GM23338 (cell line): ENCODE measurements at regions not wholly inside any gene's neighbourhood (a gene's known extent, or its start where the extent isn't known, plus 50 kb on each side); places are given as distances from the start of the nearest gene placed in this dataset.

ENCODE experiments used
- ATAC-seq: fragments of 200-7000 bp; cut with Tn5 transposase; 3 replicates; pipeline ENCODE4 v1.9.1; 2020
- DNase-seq: peaks from one replicate; pipeline ENCODE4 v3.0.0-alpha.2; 2015; ENCODE audit warnings: low spot score
- H2AFZ ChIP-seq: fragments of 200-600 bp; sonication (generic); 2 replicates; pipeline ENCODE4 v1.8.0; 2016; ENCODE audit warnings: antibody characterized with exemption, mild to moderate bottlenecking, moderate library complexity
- H3F3A ChIP-seq: fragments of 200-600 bp; sonication (generic); replicated peaks from 2 replicates; pipeline ENCODE4 v1.8.0; 2017; ENCODE audit warnings: antibody characterized with exemption, mixed run types, low read depth
- H3K27ac ChIP-seq: fragments of 200-600 bp; sonication (generic); 2 replicates; pipeline ENCODE4 v1.6.1; 2016; ENCODE audit warnings: low read depth
- H3K27me3 ChIP-seq: fragments of 200-600 bp; sonication (generic); 2 replicates; pipeline ENCODE4 v1.8.0; 2016; ENCODE audit warnings: mild to moderate bottlenecking, mixed run types, moderate library complexity; ENCODE audit not compliant: insufficient read depth
- H3K36me3 ChIP-seq: fragments of 200-600 bp; sonication (generic); 2 replicates; pipeline ENCODE4 v1.8.0; 2016; ENCODE audit warnings: mild to moderate bottlenecking; ENCODE audit not compliant: insufficient read depth
- H3K4me1 ChIP-seq: fragments of 200-600 bp; sonication (generic); 2 replicates; pipeline ENCODE4 v1.8.0; 2016; ENCODE audit warnings: mild to moderate bottlenecking, moderate library complexity; ENCODE audit not compliant: insufficient read depth
- H3K4me2 ChIP-seq: fragments of 200-600 bp; sonication (generic); 2 replicates; pipeline ENCODE4 v1.7.1; 2017; ENCODE audit warnings: mixed run types
- H3K4me3 ChIP-seq: fragments of 200-600 bp; sonication (generic); 2 replicates; pipeline ENCODE4 v1.6.1; 2016; ENCODE audit warnings: mixed run types
- H3K79me2 ChIP-seq: fragments of 200-600 bp; sonication (generic); replicated peaks from 2 replicates; pipeline ENCODE4 v1.8.0; 2017; ENCODE audit warnings: mild to moderate bottlenecking; ENCODE audit not compliant: insufficient read depth
- H3K9me2 ChIP-seq: fragments of 200-600 bp; sonication (generic); 2 replicates; pipeline ENCODE4 v1.8.0; 2017; ENCODE audit not compliant: insufficient read depth
- H4K20me1 ChIP-seq: fragments of 200-600 bp; sonication (generic); replicated peaks from 2 replicates; pipeline ENCODE4 v1.8.0; 2017; ENCODE audit warnings: mild to moderate bottlenecking; ENCODE audit not compliant: insufficient read depth
- H3K27ac Mint-ChIP-seq: 2 replicates; pipeline ENCODE4 v1.8.0; 2020; ENCODE audit warnings: inconsistent platforms, mild to moderate bottlenecking, moderate library complexity, mixed read lengths
- H3K27me3 Mint-ChIP-seq: 3 replicates; pipeline ENCODE4 v1.8.0; 2022; ENCODE audit warnings: low read depth, mild to moderate bottlenecking, moderate library complexity, mixed read lengths, inconsistent platforms; ENCODE audit not compliant: insufficient read depth, poor library complexity
- H3K36me3 Mint-ChIP-seq: 3 replicates; pipeline ENCODE4 v1.8.0; 2021; ENCODE audit warnings: low read depth, mild to moderate bottlenecking, inconsistent platforms, moderate library complexity, mixed read lengths
- H3K4me1 Mint-ChIP-seq: 3 replicates; pipeline ENCODE4 v1.8.0; 2020; ENCODE audit warnings: mild to moderate bottlenecking, inconsistent platforms, mixed read lengths
- H3K4me3 Mint-ChIP-seq: 3 replicates; pipeline ENCODE4 v1.8.0; 2021; ENCODE audit warnings: moderate library complexity, mild to moderate bottlenecking, inconsistent platforms, mixed read lengths
- H3K9me3 Mint-ChIP-seq: 3 replicates; pipeline ENCODE4 v1.8.0; 2020; ENCODE audit warnings: moderate library complexity, mild to moderate bottlenecking, inconsistent platforms, mixed read lengths
- CREB1 ChIP-seq: fragments of 250-450 bp; sonication (Bioruptor Pico); IDR thresholded peaks from 2 replicates; pipeline ENCODE4 v1.5.0; 2020; ENCODE audit warnings: low read depth, mild to moderate bottlenecking, moderate library complexity
- EZH2 ChIP-seq: fragments of 200-600 bp; sonication (generic); IDR thresholded peaks from one replicate; pipeline ENCODE4 v1.8.0; 2017; ENCODE audit warnings: antibody characterized with exemption, mild to moderate bottlenecking, low read depth; ENCODE audit not compliant: unreplicated experiment
- EZH2phosphoT487 ChIP-seq: fragments of 200-600 bp; sonication (generic); IDR thresholded peaks from one replicate; pipeline ENCODE4 v1.8.1; 2018; ENCODE audit warnings: antibody characterized with exemption; ENCODE audit not compliant: unreplicated experiment
- JUNB ChIP-seq: IDR thresholded peaks from one replicate; pipeline ENCODE4 v1.6.1; 2016; ENCODE audit warnings: antibody characterized with exemption; ENCODE audit not compliant: unreplicated experiment
- POLR2AphosphoS5 ChIP-seq: IDR thresholded peaks from 2 replicates; pipeline ENCODE4 v1.6.1; 2016; ENCODE audit warnings: antibody characterized with exemption, low read depth
- ZNF114 ChIP-seq: fragments of 250-450 bp; sonication (Bioruptor Pico); IDR thresholded peaks from 2 replicates; pipeline ENCODE4 v1.5.0; 2020; ENCODE audit warnings: mild to moderate bottlenecking, moderate library complexity
- ZNF331 ChIP-seq: fragments of 250-450 bp; sonication (Bioruptor Pico); IDR thresholded peaks from 2 replicates; pipeline ENCODE4 v1.5.0; 2020; ENCODE audit warnings: low read depth, mild to moderate bottlenecking, moderate library complexity
- ZNF462 ChIP-seq: fragments of 250-450 bp; sonication (Bioruptor Pico); IDR thresholded peaks from 2 replicates; pipeline ENCODE4 v1.5.0; 2020; ENCODE audit warnings: mild to moderate bottlenecking, moderate library complexity

DNA sequence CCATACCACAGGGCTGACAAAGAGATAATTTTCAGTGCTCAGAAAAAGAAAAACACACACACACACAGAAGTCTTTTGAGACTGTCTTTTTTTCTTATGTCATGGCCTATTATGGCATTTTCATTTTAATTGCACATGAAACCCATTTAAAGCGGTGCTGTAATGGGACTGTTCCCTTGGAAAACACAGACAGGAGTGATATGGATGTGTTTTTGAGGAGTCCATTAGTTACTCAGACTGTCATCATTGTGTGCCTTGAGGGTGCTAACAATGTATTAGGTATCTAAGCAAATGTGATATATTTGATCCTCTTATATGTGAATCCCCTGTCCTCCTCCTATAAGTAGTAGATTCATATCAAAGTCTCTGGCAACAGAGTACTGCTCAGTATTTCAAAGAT is 642.0 kb upstream of the WWC1 start (continued):
- TF ChIP-seq ZNF462 (no peak), JUNB (no peak), CREB1 (CRISPR knock-in tag) (no peak), ZNF331 (no peak), ZNF114 (CRISPR knock-in tag) (no peak), EZH2 (no peak)

DNA sequence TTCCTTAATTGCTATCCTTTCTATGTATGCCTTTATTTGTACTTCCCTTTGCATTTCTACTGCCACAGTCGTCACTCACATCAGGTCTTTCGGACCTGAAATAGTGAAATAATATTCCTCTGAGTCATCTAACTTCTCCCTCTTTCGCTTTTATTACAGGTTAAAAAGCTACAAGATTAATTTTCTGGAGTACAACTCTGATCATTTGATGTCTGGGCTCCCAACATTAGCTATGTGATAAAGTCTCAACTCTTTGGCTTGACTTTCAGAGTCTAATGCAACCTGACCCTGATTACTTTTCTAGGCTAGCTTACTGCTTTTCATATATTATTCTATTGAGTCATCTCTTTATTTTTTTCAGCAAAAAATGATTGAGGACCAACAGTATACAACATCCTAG is 638.8 kb upstream of the WWC1 start:
- Mint-ChIP-seq H3K4me1 (peaks cover 5% of the 10 kb centered on the region; the same call in 2 of the 3 replicates), H3K4me3 (no peak overlapping the region), H3K27me3 (no peaks in the 10 kb centered on the region), H3K27ac (no peak overlapping the region), H3K36me3 (no peaks in the 10 kb centered on the region), H3K9me3 (no peaks in the 10 kb centered on the region)
- H3K79me2 ChIP-seq, result no peaks in the 10 kb centered on the region
- no peaks in the 10 kb centered on the region for H3F3A ChIP-seq
- H3K27me3 ChIP-seq, result no peaks in the 10 kb centered on the region
- no peak overlapping the region for H3K27ac ChIP-seq
- DNase-seq (no peak), ATAC-seq (no peak)
- no peak overlapping the region for H3K4me3 ChIP-seq
- 0 out of 2 replicates have a peak, but pooled peaks cover 3% of the 10 kb centered on the region for H3K9me2 ChIP-seq
- no peak overlapping the region for H2AFZ ChIP-seq
- no peaks in the 10 kb centered on the region for H3K36me3 ChIP-seq
- H3K4me2 ChIP-seq, result no peak overlapping the region
- H4K20me1 ChIP-seq, result no peaks in the 10 kb centered on the region; the same call in 1 of the 2 replicates
- peaks cover 2% of the 10 kb centered on the region; the same call in 1 of the 2 replicates for H3K4me1 ChIP-seq
- no peak for TF ChIP-seq POLR2AphosphoS5
- no peak for TF ChIP-seq JUNB
- no peak for TF ChIP-seq ZNF462
- TF ChIP-seq EZH2phosphoT487, result no peak
- no peak for TF ChIP-seq EZH2
